GM12874 (cell line): ENCODE measurements at regions not wholly inside any gene's neighbourhood (a gene's known extent, or its start where the extent isn't known, plus 50 kb on each side); places are given as distances from the start of the nearest gene placed in this dataset.

ENCODE experiments used
- CTCF ChIP-seq: IDR thresholded peaks from 2 replicates; pipeline ENCODE4 v1.5.1; 2011; ENCODE audit warnings: low read depth, mild to moderate bottlenecking, control low read depth, low read length, moderate library complexity; ENCODE audit not compliant: insufficient read depth

- no peak for TF ChIP-seq CTCF
Observed at GRCh38 chr5:175001311-175001710, 276.9 kb downstream of the MSX2 start.

GRCh38 chr5:174999581-174999980 lies 275.2 kb downstream of the MSX2 start:
- no peak for TF ChIP-seq CTCF

- TF ChIP-seq CTCF = no peak
Observed at GRCh38 chr5:174998131-174998730, 273.8 kb downstream of the MSX2 start.

- TF ChIP-seq CTCF = no peak
Observed at GRCh38 chr5:174997688-174998087, 273.3 kb downstream of the MSX2 start.

GRCh38 chr5:174996941-174997340 lies 272.6 kb downstream of the MSX2 start:
- no peak for TF ChIP-seq CTCF

- no peak for TF ChIP-seq CTCF
Observed at GRCh38 chr5:174995827-174996226, 271.4 kb downstream of the MSX2 start.

GRCh38 chr5:174991847-174992246 lies 267.5 kb downstream of the MSX2 start:
- no peak for TF ChIP-seq CTCF

GRCh38 chr5:174990909-174991308 lies 266.5 kb downstream of the MSX2 start:
- TF ChIP-seq CTCF = no peak
